HCT116 (cell line): ENCODE measurements at regions not wholly inside any gene's neighbourhood (a gene's known extent, or its start where the extent isn't known, plus 50 kb on each side); places are given as distances from the start of the nearest gene placed in this dataset.

Source experiments
- ATF3 ChIP-seq: IDR thresholded peaks from 2 replicates; pipeline ENCODE4 v1.6.1; 2012
- CEBPB ChIP-seq: IDR thresholded peaks from 2 replicates; pipeline ENCODE4 v1.6.1; 2012; ENCODE audit warnings: low read depth
- CTCF ChIP-seq, 3 experiments: fragments of 200-600 bp in 1 of 3; sonication (generic) in 1 of 3; IDR thresholded peaks in 2 of 3; conservative IDR thresholded peaks in 1 of 3; 2 replicates each; pipeline ENCODE4 v1.5.1; 2012 to 2017; ENCODE audit warnings: low read depth in 2 of 3, low read length in 2 of 3, antibody characterized with exemption in 1 of 3, borderline replicate concordance in 1 of 3, control low read depth in 1 of 3, mild to moderate bottlenecking in 1 of 3, mixed read lengths in 1 of 3, mixed run types in 1 of 3, moderate library complexity in 1 of 3; ENCODE audit not compliant: insufficient read depth in 1 of 3
- EZH2phosphoT487 ChIP-seq: fragments of 200-600 bp; IDR thresholded peaks from 2 replicates; pipeline ENCODE4 v1.6.1; 2018; ENCODE audit warnings: antibody characterized with exemption, borderline replicate concordance
- FOSL1 ChIP-seq: IDR thresholded peaks from 2 replicates; pipeline ENCODE4 v1.6.1; 2012; ENCODE audit warnings: low read depth
- MAX ChIP-seq: IDR thresholded peaks from 2 replicates; pipeline ENCODE4 v1.6.1; 2012
- POLR2A ChIP-seq: IDR thresholded peaks from 2 replicates; pipeline ENCODE4 v1.7.0; 2011; ENCODE audit warnings: borderline replicate concordance; ENCODE audit not compliant: insufficient read depth, insufficient read length; ENCODE audit errors: extremely low read depth
- SRF ChIP-seq: IDR thresholded peaks from 2 replicates; pipeline ENCODE4 v1.6.1; 2012; ENCODE audit warnings: low read depth
- YY1 ChIP-seq: IDR thresholded peaks from 2 replicates; pipeline ENCODE4 v1.6.1; 2011; ENCODE audit warnings: low read length, low read depth, moderate library complexity, mild to moderate bottlenecking; ENCODE audit not compliant: insufficient replicate concordance; ENCODE audit errors: extremely low read depth
- ZNF274 ChIP-seq: fragments of 200-500 bp; sonication (Bioruptor generic); IDR thresholded peaks from 2 replicates; pipeline ENCODE4 v1.6.1; 2014; ENCODE audit warnings: mild to moderate bottlenecking, low read depth, low read length, inconsistent platforms

- TF ChIP-seq CTCF (IDR thresholded peaks at IDR 0.05 in 2 of 3, conservative IDR thresholded peaks at IDR 0.05 in 1 of 3; ENCODE audit: borderline replicate concordance in 1 of 3, insufficient read depth in 1 of 3, low read depth in 2 of 3, low read length in 2 of 3), result no peak
- TF ChIP-seq FOSL1, result no peak
- no peak for TF ChIP-seq YY1
- TF ChIP-seq SRF, result no peak
- TF ChIP-seq ATF3, result no peak
- TF ChIP-seq ZNF274, result no peak
- TF ChIP-seq EZH2phosphoT487, result no peak
- no peak for TF ChIP-seq CEBPB
- TF ChIP-seq POLR2A, result no peak
- no peak for TF ChIP-seq MAX
These were observed 954.5 kb downstream of the ADGRL2 start for GRCh38 chr1:82755191-82755590.
